GM23338 (cell line): ENCODE measurements at regions not wholly inside any gene's neighbourhood (a gene's known extent, or its start where the extent isn't known, plus 50 kb on each side); places are given as distances from the start of the nearest gene placed in this dataset.
"Not testable (repeated sequence)": the region's sequence is repeated elsewhere in the genome, so short reads cannot be mapped to it uniquely, and the experiment has no call there.

Experiments
- ATAC-seq: fragments of 200-7000 bp; cut with Tn5 transposase; 3 replicates; pipeline ENCODE4 v1.9.1; 2020
- DNase-seq: peaks from one replicate; pipeline ENCODE4 v3.0.0-alpha.2; 2015; ENCODE audit warnings: low spot score
- H2AFZ ChIP-seq: fragments of 200-600 bp; sonication (generic); 2 replicates; pipeline ENCODE4 v1.8.0; 2016; ENCODE audit warnings: antibody characterized with exemption, mild to moderate bottlenecking, moderate library complexity
- H3F3A ChIP-seq: fragments of 200-600 bp; sonication (generic); replicated peaks from 2 replicates; pipeline ENCODE4 v1.8.0; 2017; ENCODE audit warnings: antibody characterized with exemption, mixed run types, low read depth
- H3K27ac ChIP-seq: fragments of 200-600 bp; sonication (generic); 2 replicates; pipeline ENCODE4 v1.6.1; 2016; ENCODE audit warnings: low read depth
- H3K27me3 ChIP-seq: fragments of 200-600 bp; sonication (generic); 2 replicates; pipeline ENCODE4 v1.8.0; 2016; ENCODE audit warnings: mild to moderate bottlenecking, mixed run types, moderate library complexity; ENCODE audit not compliant: insufficient read depth
- H3K36me3 ChIP-seq: fragments of 200-600 bp; sonication (generic); 2 replicates; pipeline ENCODE4 v1.8.0; 2016; ENCODE audit warnings: mild to moderate bottlenecking; ENCODE audit not compliant: insufficient read depth
- H3K4me1 ChIP-seq: fragments of 200-600 bp; sonication (generic); 2 replicates; pipeline ENCODE4 v1.8.0; 2016; ENCODE audit warnings: mild to moderate bottlenecking, moderate library complexity; ENCODE audit not compliant: insufficient read depth
- H3K4me2 ChIP-seq: fragments of 200-600 bp; sonication (generic); 2 replicates; pipeline ENCODE4 v1.7.1; 2017; ENCODE audit warnings: mixed run types
- H3K4me3 ChIP-seq: fragments of 200-600 bp; sonication (generic); 2 replicates; pipeline ENCODE4 v1.6.1; 2016; ENCODE audit warnings: mixed run types
- H3K79me2 ChIP-seq: fragments of 200-600 bp; sonication (generic); replicated peaks from 2 replicates; pipeline ENCODE4 v1.8.0; 2017; ENCODE audit warnings: mild to moderate bottlenecking; ENCODE audit not compliant: insufficient read depth
- H3K9me2 ChIP-seq: fragments of 200-600 bp; sonication (generic); 2 replicates; pipeline ENCODE4 v1.8.0; 2017; ENCODE audit not compliant: insufficient read depth
- H4K20me1 ChIP-seq: fragments of 200-600 bp; sonication (generic); replicated peaks from 2 replicates; pipeline ENCODE4 v1.8.0; 2017; ENCODE audit warnings: mild to moderate bottlenecking; ENCODE audit not compliant: insufficient read depth
- H3K27ac Mint-ChIP-seq: 2 replicates; pipeline ENCODE4 v1.8.0; 2020; ENCODE audit warnings: inconsistent platforms, mild to moderate bottlenecking, moderate library complexity, mixed read lengths
- H3K27me3 Mint-ChIP-seq: 3 replicates; pipeline ENCODE4 v1.8.0; 2022; ENCODE audit warnings: low read depth, mild to moderate bottlenecking, moderate library complexity, mixed read lengths, inconsistent platforms; ENCODE audit not compliant: insufficient read depth, poor library complexity
- H3K36me3 Mint-ChIP-seq: 3 replicates; pipeline ENCODE4 v1.8.0; 2021; ENCODE audit warnings: low read depth, mild to moderate bottlenecking, inconsistent platforms, moderate library complexity, mixed read lengths
- H3K4me1 Mint-ChIP-seq: 3 replicates; pipeline ENCODE4 v1.8.0; 2020; ENCODE audit warnings: mild to moderate bottlenecking, inconsistent platforms, mixed read lengths
- H3K4me3 Mint-ChIP-seq: 3 replicates; pipeline ENCODE4 v1.8.0; 2021; ENCODE audit warnings: moderate library complexity, mild to moderate bottlenecking, inconsistent platforms, mixed read lengths
- H3K9me3 Mint-ChIP-seq: 3 replicates; pipeline ENCODE4 v1.8.0; 2020; ENCODE audit warnings: moderate library complexity, mild to moderate bottlenecking, inconsistent platforms, mixed read lengths
- CREB1 ChIP-seq: fragments of 250-450 bp; sonication (Bioruptor Pico); IDR thresholded peaks from 2 replicates; pipeline ENCODE4 v1.5.0; 2020; ENCODE audit warnings: low read depth, mild to moderate bottlenecking, moderate library complexity
- ETS1 ChIP-seq: IDR thresholded peaks from 2 replicates; pipeline ENCODE4 v1.6.1; 2016; ENCODE audit warnings: antibody characterized with exemption
- EZH2phosphoT487 ChIP-seq: fragments of 200-600 bp; sonication (generic); IDR thresholded peaks from one replicate; pipeline ENCODE4 v1.8.1; 2018; ENCODE audit warnings: antibody characterized with exemption; ENCODE audit not compliant: unreplicated experiment
- JUNB ChIP-seq: IDR thresholded peaks from one replicate; pipeline ENCODE4 v1.6.1; 2016; ENCODE audit warnings: antibody characterized with exemption; ENCODE audit not compliant: unreplicated experiment
- NANOG ChIP-seq: IDR thresholded peaks from 2 replicates; pipeline ENCODE4 v1.6.1; 2016; ENCODE audit warnings: antibody characterized with exemption, borderline replicate concordance
- REST ChIP-seq: IDR thresholded peaks from one replicate; pipeline ENCODE4 v1.6.1; 2018; ENCODE audit warnings: antibody characterized with exemption; ENCODE audit not compliant: unreplicated experiment
- STAT1 ChIP-seq: IDR thresholded peaks from one replicate; pipeline ENCODE4 v1.6.1; 2016; ENCODE audit warnings: antibody characterized with exemption; ENCODE audit not compliant: unreplicated experiment
- ZNF331 ChIP-seq: fragments of 250-450 bp; sonication (Bioruptor Pico); IDR thresholded peaks from 2 replicates; pipeline ENCODE4 v1.5.0; 2020; ENCODE audit warnings: low read depth, mild to moderate bottlenecking, moderate library complexity
- ZNF462 ChIP-seq: fragments of 250-450 bp; sonication (Bioruptor Pico); IDR thresholded peaks from 2 replicates; pipeline ENCODE4 v1.5.0; 2020; ENCODE audit warnings: mild to moderate bottlenecking, moderate library complexity

GRCh38 chrX:77389891-77390290 is 57.3 kb upstream of the FGF16 start:
- Mint-ChIP-seq H3K4me1 (no peaks in the 10 kb centered on the region), H3K27me3 (peaks cover 5% of the 10 kb centered on the region), H3K4me3 (no peak overlapping the region), H3K9me3 (peaks cover 28% of the 10 kb centered on the region), H3K27ac (no peak overlapping the region), H3K36me3 (no peaks in the 10 kb centered on the region)
- no peaks in the 10 kb centered on the region for H3K79me2 ChIP-seq
- no peaks in the 10 kb centered on the region for H3K36me3 ChIP-seq
- H3K9me2 ChIP-seq = no peaks in the 10 kb centered on the region
- TF ChIP-seq REST (no peak), EZH2phosphoT487 (no peak), ZNF331 (CRISPR knock-in tag) (no peak), ETS1 (no peak), NANOG (no peak), ZNF462 (no peak), STAT1 (no peak), JUNB (no peak), CREB1 (CRISPR knock-in tag) (no peak)
- no peaks in the 10 kb centered on the region for H4K20me1 ChIP-seq
- H3K27ac ChIP-seq = no peak overlapping the region
- H3K4me2 ChIP-seq = no peak overlapping the region
- H3K4me1 ChIP-seq = no peaks in the 10 kb centered on the region
- DNase-seq = no peak
- H2AFZ ChIP-seq = no peak overlapping the region
- no peak for ATAC-seq
- no peaks in the 10 kb centered on the region for H3F3A ChIP-seq
- no peaks in the 10 kb centered on the region for H3K27me3 ChIP-seq
- H3K4me3 ChIP-seq = no peak overlapping the region

GRCh38 chrX:77390365-77390764 is 56.8 kb upstream of the FGF16 start:
- H3K27ac Mint-ChIP-seq, H3K4me2 ChIP-seq, H3F3A ChIP-seq, H3K36me3 Mint-ChIP-seq, H3K4me1 Mint-ChIP-seq, H3K27me3 ChIP-seq, H3K9me2 ChIP-seq, H3K4me3 ChIP-seq, H3K4me1 ChIP-seq, H3K27ac ChIP-seq, H4K20me1 ChIP-seq, ATAC-seq, H3K79me2 ChIP-seq, H3K27me3 Mint-ChIP-seq, H2AFZ ChIP-seq, H3K4me3 Mint-ChIP-seq, H3K36me3 ChIP-seq, DNase-seq: not testable (repeated sequence)
- peaks cover 28% of the 10 kb centered on the region for H3K9me3 Mint-ChIP-seq
